Choroid plexus epithelial cell (primary cell): ENCODE measurements at regions not wholly inside any gene's neighbourhood (a gene's known extent, or its start where the extent isn't known, plus 50 kb on each side); places are given as distances from the start of the nearest gene placed in this dataset.
"Not testable (repeated sequence)": the region's sequence is repeated elsewhere in the genome, so short reads cannot be mapped to it uniquely, and the experiment has no call there.

Experiments used
- DNase-seq: peaks from one replicate; pipeline ENCODE4 v3.0.0-alpha.2; 2010; ENCODE audit warnings: low read depth
- H3K4me3 ChIP-seq: 2 replicates; pipeline ENCODE4 v1.5.1; 2011; ENCODE audit warnings: low read depth, mild to moderate bottlenecking, control low read depth, low read length, moderate library complexity
- CTCF ChIP-seq: conservative IDR thresholded peaks from 2 replicates; pipeline ENCODE4 v1.5.1; 2011; ENCODE audit warnings: low read depth, mild to moderate bottlenecking, control low read depth, inconsistent platforms, low read length, moderate library complexity

GRCh38 chrX:747176-747575 lies 116.6 kb downstream of the SHOX start:
- no peak overlapping the region for H3K4me3 ChIP-seq
- TF ChIP-seq CTCF: no peak
- DNase-seq: no peak

GRCh38 chrX:739611-740010 lies 109.0 kb downstream of the SHOX start:
- no peak for TF ChIP-seq CTCF
- no peak overlapping the region for H3K4me3 ChIP-seq
- DNase-seq: no peak

- not testable (repeated sequence) for DNase-seq, H3K4me3 ChIP-seq
These were observed 106.4 kb downstream of the SHOX start for GRCh38 chrX:737021-737420.

- no peak for TF ChIP-seq CTCF
- DNase-seq: no peak
- H3K4me3 ChIP-seq: no peak overlapping the region
These were observed 103.8 kb downstream of the SHOX start for GRCh38 chrX:734362-734761.

- no peak for DNase-seq
- no peak overlapping the region for H3K4me3 ChIP-seq
- no peak for TF ChIP-seq CTCF
These were observed 103.4 kb downstream of the SHOX start for GRCh38 chrX:733961-734360.

- no peak for TF ChIP-seq CTCF
- H3K4me3 ChIP-seq: no peak overlapping the region
- no peak for DNase-seq
These were observed 99.2 kb downstream of the SHOX start for GRCh38 chrX:729583-730409.

GRCh38 chrX:729101-729500 lies 98.5 kb downstream of the SHOX start:
- not testable (repeated sequence) for DNase-seq, H3K4me3 ChIP-seq

- H3K4me3 ChIP-seq, DNase-seq: not testable (repeated sequence)
These were observed 98.0 kb downstream of the SHOX start for GRCh38 chrX:728639-729038.
